HG03457 (cell line): ENCODE measurements at regions not wholly inside any gene's neighbourhood (a gene's known extent, or its start where the extent isn't known, plus 50 kb on each side); places are given as distances from the start of the nearest gene placed in this dataset.
"Not testable (repeated sequence)": the region's sequence is repeated elsewhere in the genome, so short reads cannot be mapped to it uniquely, and the experiment has no call there.

Source experiments
- ATAC-seq: cut with Tn5 transposase; IDR thresholded peaks from one replicate; pipeline ENCODE4 v1.9.1; 2021; ENCODE audit warnings: moderate number of reproducible peaks; ENCODE audit not compliant: unreplicated experiment

- ATAC-seq: no peak
Measured at GRCh38 chr6:74070711-74071110, 374.7 kb downstream of the CD109 start.

GRCh38 chr6:74070091-74070490 lies 374.1 kb downstream of the CD109 start:
- no peak for ATAC-seq

GRCh38 chr6:74069089-74069581 lies 373.1 kb downstream of the CD109 start:
- ATAC-seq: no peak

- no peak for ATAC-seq
Measured at GRCh38 chr6:74066168-74066871, 370.3 kb downstream of the CD109 start.

- no peak for ATAC-seq
Measured at GRCh38 chr6:74065705-74066104, 369.7 kb downstream of the CD109 start.

GRCh38 chr6:74063391-74063790 lies 367.4 kb downstream of the CD109 start:
- no peak for ATAC-seq

- no peak for ATAC-seq
Measured at GRCh38 chr6:74061201-74061600, 365.2 kb downstream of the CD109 start.

GRCh38 chr6:74060354-74060753 lies 364.4 kb downstream of the CD109 start:
- ATAC-seq: no peak

GRCh38 chr6:74058606-74059005 lies 362.6 kb downstream of the CD109 start:
- ATAC-seq: no peak

GRCh38 chr6:74057326-74057725 lies 361.3 kb downstream of the CD109 start:
- no peak for ATAC-seq

- ATAC-seq: no peak
Measured at GRCh38 chr6:74054190-74054589, 358.2 kb downstream of the CD109 start.

GRCh38 chr6:74050921-74051320 lies 354.9 kb downstream of the CD109 start:
- no peak for ATAC-seq

GRCh38 chr6:74048387-74048786 lies 352.4 kb downstream of the CD109 start:
- ATAC-seq: no peak

- ATAC-seq: no peak
Measured at GRCh38 chr6:74044417-74045096, 348.6 kb downstream of the CD109 start.

- ATAC-seq: no peak
Measured at GRCh38 chr6:74041420-74041819, 345.4 kb downstream of the CD109 start.

- no peak for ATAC-seq
Measured at GRCh38 chr6:74018825-74019224, 322.8 kb downstream of the CD109 start.

- no peak for ATAC-seq
Measured at GRCh38 chr6:74015427-74015826, 319.4 kb downstream of the CD109 start.

- ATAC-seq: no peak
Measured at GRCh38 chr6:74000666-74001490, 304.9 kb downstream of the CD109 start.

GRCh38 chr6:73990609-73991238 lies 294.7 kb downstream of the CD109 start:
- ATAC-seq: not testable (repeated sequence)

- ATAC-seq: no peak
Measured at GRCh38 chr6:73989428-73989827, 293.4 kb downstream of the CD109 start.

- no peak for ATAC-seq
Measured at GRCh38 chr6:73985891-73986290, 289.9 kb downstream of the CD109 start.
